Stimulated activated CD4-positive, alpha-beta T cell treated with anti-CD3 and anti-CD28 coated beads, TNF-alpha, amount 100 ng/mL, for 4 hours (primary cell): ENCODE measurements at regions not wholly inside any gene's neighbourhood (a gene's known extent, or its start where the extent isn't known, plus 50 kb on each side); places are given as distances from the start of the nearest gene placed in this dataset.

Source experiments
- DNase-seq, 3 experiments: peaks; one replicate each; pipeline ENCODE4 v3.0.0-alpha.2; 2020; ENCODE audit warnings: low read depth in 3 of 3

DNA sequence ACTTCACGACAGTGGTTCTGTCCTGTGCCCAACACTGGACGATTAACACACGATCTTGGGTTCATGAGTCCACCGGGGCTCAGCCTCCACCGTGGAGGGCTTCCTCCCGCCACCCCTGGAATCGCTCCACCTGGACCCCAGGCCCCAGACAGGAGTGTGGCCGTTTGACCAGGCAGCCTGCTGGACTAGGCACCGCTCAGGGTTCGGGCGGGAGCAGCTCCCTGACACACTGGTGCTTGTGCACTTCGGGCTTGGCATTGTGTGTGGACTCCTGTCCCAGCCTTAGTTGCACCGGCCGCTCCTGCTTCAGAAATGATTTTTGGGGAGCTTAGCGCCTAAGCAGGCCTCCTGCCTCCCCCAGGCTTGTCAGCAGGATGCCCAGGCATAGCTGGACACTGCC lies 617.4 kb upstream of the SALL3 start:
- no peak for DNase-seq

DNA sequence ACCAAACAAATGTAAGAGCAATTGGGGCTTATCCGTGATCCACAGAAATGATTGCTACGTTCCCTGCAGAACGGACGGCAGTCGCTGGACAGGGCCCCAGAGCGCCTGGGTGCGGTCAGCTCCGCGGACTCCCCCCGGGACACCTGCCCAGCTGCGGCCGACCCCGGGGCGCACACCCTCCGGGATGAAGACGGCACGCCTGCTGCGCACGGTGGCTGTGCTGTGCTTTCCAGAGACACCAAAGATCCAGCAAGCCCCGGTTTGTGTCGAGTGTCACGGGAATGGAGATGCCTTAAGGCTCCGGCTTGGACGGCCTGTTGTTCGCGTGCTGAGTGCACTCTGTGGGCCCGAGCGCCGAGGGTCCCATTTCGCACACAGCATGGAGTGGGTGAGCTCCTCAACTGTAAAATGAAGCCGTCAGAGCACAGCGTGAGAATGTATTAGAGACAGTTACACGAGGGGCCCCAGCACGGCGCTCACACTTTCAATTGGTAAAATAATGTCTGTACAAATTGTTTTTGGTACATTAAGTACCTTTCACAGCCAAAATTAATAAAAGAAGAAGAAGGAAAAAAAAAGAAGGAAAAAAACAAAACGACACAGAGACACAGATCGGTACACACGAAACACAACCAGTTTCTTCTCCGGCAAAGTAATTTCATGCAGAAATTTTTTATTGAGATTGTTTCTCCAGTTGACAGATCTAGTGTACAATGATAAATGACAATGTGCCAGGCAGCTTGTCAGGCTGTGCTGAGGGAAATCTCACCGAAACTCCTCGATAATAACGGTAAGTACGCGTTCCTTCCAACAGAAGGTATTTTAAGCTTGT lies 615.8 kb upstream of the SALL3 start:
- DNase-seq, result no peak

DNA sequence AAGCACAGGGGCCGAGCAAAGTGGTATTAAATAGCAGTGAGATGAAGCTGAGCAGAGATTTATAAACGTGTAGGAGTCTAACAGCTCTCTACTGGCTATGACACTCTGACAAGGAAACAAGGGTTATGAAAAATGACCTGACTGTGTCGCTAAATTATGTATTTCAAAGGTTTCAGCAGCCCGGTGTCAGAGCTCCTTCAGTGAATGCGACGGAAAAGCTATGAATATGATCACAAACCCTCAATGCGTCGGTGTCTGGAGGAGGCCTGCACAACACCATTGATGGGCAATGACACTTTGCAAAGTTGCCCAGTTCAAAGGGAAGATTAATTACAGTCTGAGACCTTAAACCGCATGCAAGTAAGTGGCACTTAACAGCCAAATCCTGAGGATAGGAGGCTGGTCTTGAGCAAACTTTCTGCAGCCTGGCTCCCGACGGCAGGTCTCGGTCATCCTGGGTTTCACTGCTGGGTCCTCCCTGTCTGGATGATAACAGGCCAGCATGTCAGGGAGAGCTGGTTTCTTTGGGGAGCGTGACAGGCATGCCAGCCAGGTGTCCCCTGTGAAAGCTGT lies 615.1 kb upstream of the SALL3 start:
- DNase-seq, result no peak

DNA sequence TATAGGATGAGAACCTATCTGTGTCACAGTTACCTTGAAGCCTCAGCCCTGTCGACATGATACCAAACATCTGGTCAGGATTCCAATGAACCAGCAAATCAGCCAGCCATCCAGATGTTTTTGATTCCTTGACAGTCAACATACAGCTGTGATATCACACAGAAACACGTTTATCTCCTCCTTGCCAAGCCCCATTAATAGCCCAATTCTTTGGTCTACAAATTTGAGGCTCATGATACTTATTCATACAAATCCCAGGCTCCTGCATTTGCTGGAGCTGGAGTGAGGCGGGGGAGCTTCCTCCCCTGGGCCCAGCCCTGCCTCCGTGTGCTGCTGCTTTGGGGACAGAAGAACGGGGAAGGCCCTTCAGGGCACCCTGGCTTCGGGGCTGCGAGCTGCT lies 611.6 kb upstream of the SALL3 start:
- DNase-seq, result no peak

DNA sequence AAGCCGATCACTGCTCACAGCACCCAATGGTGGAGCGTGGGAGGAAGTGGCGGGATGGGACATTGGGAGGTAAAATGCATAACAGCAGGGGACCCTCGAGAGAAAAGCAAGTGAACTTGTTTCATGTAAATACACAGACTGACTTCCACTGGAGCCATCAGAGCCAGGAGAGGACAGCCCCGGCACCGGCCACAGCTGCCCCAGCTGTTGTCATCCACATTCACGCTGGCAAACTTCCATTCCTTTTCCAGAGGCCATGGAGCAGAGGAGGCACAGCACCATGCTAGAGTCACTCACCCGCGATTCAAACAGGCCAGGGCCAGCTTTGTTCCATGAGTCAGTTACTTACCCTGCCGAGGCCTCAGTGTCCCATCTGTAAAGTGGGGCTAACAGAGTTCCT lies 610.9 kb upstream of the SALL3 start:
- DNase-seq, result no peak

DNA sequence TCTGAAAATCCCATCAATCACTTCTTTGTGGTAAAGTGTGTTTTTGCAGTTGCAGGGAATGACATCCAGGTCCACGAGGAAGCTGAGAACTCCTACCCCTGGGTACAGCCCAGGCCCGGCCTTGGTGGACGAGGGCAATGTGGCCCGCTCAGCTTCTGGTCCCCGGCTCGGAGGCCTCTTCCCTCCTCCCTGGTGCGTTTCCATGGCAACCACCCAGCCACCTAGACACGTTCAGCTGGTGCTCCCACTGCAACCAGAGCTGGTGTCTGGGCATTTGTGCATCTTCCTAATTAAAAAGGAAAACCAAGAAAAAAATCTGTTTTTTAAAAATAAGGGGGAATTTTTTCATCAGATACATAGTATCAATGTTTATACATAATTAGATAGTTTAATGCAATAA lies 603.6 kb upstream of the SALL3 start:
- DNase-seq, result no peak

DNA sequence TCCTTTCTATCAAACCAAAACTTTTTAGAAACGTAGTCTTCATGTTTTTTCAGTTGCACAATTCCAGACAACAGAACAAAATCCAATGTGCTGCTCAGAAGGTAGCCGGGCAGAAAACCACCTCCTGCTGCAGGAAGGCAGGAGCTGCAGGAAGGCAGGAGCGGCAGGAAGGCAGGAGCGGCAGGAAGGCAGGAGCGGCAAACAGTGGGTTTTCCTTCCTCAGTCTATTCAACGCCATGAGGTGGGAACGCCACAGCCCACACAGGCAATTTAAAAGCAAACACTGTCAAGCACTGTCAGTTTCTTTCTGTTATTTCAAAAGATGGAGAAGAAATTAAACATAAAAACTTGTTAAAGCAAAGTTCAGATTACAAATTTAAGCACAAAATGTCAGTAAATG lies 601.2 kb upstream of the SALL3 start:
- no peak for DNase-seq

DNA sequence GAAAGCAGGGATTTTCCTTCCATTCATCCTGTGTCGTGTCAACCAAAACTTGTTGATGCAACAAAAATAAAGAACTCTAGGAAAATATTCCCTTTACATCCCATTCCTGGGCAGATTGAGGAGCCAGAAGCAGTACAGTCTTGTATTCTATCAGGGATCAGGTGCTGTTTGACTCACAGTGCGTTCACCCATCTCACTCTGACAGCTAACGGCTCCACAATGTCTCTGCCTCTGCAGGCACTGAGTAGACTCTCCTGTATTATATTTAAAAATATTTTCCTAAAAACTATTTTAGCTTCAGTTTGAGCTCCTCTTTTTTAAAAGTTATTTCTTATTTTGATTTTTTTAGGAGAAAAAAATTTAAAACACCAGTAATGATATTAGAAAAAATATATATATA lies 600.6 kb upstream of the SALL3 start:
- no peak for DNase-seq

DNA sequence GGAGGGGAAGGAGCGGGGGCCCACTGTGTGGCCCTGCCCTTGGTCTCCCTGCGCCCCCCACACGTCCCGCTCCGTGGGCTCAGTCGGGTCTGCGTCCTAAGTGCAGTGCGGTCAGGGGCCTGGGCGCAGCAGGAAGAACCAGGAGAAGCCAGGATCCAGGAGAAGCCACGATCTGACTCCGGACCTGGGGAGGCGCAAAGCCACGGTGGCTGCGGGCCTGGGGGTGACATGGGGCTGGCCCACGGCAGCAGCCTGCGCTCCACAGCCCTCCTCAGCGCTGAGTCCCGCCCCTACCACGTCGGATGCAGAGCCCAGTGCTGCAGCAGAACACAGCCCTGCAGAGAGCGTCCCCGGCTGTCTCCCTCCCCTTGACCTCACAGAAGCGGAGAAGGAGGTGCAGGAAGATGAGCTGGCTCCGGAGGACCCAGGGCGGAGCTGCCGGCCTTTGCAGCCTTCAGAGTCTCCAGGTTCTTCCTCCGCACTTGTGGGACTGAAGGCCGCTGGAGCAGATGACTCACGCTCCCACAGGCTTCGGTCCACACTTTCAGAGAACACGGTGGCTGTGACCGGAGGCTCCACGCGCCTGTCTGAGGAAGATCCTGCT lies 589.2 kb upstream of the SALL3 start:
- no peak for DNase-seq

DNA sequence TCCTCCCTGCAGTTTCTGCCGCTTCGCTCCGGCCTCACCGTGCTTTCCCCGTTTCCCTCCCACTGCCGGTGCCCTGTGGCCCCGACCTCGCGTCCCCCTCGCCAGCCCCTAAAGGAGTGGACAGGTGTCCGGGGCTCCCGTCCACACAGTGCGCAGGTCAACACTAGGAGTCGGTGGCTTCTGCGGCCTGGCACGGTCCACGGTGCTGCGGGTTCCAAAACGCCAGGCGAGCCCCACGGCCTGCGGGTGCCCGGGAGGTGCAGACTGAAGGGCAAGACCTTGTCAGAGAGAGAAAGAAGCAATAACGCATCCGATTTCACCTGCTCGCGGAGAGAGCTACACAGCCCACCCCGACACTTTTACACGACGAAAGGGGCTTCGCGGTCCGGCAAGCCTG lies 588.7 kb upstream of the SALL3 start:
- DNase-seq, result no peak

DNA sequence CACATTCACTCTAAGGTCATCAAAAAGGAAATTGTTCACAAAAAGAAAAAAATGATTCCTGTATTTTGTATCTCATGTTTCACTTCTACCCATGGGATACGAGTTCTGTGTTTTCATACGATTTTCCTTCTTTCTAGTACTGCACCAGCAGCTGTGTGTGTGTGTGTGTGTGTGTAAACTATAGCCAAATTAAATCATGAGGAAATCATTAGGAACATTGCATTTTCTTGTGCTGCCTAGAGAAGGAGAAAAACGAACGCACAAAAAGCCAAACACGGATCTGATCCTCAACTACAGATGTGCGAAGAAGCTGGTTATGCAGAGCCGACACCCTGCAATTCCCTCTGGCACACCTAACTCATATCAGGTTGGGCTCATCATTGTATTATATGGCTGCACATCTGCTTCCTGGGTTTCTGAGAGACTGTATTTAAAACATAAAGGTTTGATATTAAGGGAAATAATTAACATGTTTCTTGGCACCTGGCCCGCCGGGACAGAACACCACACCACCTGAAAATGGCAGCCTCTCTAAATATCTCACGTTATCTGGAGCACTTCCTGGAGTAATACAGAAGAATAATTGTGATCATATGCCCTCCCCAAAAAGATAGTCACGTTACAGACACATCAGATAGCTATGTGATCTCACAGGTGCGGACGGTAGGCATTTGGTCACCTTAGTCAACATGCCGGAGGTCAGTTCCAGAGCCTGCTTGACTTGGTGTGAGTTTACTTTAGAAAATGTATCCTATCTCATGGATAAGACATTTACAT lies 586.3 kb upstream of the SALL3 start:
- no peak for DNase-seq

DNA sequence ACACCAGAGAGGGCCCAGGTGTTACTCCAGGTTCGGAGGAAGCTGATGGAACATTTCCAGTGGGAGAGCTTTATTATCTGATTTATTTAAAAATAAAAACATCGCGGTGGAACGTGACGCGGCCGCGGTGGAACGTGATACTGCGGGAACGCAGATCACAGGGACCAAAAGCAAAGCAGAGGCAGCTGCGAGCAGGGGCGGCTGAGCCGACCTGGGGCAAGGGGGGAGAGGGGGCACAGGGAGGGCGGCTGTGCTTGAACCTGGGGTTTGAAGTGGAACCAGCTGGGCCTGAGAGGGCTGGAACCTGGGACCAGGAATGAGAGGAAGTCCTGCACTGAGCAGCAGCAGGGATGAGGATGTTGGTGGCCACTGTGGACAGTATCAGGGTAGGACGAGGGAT lies 583.5 kb upstream of the SALL3 start:
- DNase-seq, result no peak

DNA sequence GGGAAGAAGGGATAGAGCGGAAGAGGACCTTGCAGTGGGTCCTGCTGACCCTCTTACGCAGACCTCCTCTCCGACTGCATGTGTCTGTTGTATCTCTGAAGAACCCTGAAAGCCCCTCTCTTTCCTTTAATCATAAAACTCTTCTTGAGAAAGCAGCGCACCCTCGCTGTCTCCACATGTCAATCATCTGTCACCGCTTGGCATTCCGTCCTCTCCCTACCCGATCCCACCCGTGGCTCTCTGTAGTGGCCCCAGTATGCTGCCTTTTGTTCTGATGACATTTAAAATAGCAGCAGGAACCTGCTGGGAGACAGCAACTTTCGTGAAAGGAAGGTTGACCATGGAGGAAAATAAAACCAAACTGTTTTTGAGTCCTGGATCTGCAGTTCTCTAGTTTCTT lies 582.9 kb upstream of the SALL3 start:
- no peak for DNase-seq

DNA sequence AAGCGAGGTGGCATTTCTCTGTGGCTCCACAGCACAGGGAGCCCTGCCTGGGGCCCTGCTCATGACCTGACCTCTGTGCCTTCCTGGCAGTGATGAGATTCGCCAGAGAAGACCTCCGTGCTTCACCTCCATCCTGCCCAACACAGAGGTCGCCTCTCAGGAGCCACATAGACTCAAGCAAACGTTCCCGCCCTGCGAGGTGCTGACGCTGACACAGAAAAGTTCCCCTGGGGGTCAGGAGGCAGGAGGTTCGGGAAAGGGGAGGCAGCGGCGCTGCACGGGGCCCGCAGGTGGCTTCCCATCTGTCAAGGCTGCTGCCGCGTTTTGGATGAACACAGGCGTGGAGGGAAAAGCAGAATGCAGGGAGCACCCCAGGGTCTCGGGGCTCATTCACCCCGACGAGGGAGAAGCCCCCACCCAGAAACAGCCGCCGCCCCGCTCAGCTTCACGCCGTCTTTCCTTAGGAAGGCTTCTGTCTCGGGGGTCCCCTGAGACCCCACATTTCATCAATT lies 579.6 kb upstream of the SALL3 start:
- DNase-seq, result no peak

DNA sequence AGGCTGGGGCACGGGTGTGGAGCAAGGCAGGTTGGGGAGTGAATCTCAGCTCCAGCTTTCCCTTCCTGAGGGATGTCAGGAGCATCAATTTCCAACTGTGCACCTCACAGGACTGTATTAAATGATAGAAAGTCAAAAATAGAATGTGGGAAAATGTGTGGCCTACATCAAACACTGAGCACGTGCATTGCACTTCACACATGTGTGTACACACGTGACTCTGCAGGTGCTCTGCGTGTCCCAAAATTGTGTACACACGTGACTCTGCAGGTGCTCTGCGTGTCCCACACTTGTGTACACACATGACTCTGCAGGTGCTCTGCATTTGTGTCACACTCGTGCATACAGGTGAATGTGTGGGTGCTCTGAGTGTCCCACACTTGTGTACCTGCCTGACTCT lies 577.2 kb upstream of the SALL3 start:
- no peak for DNase-seq

DNA sequence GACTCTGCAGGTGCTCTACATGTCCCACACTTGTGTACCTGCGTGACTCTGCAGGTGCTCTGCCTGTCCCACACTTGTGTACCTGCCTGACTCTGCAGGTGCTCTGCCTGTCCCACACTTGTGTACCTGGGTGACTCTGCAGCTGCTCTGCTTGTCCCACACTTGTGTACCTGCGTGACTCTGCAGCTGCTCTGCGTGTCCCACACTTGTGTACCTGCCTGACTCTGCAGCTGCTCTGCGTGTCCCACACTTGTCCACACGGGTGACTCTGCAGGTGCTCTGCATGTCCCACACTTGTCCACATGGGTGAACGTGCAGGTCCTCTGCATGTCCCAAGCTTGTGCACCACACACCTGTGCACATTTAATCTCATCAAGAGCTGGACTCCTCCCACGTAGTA lies 576.7 kb upstream of the SALL3 start:
- DNase-seq, result no peak

DNA sequence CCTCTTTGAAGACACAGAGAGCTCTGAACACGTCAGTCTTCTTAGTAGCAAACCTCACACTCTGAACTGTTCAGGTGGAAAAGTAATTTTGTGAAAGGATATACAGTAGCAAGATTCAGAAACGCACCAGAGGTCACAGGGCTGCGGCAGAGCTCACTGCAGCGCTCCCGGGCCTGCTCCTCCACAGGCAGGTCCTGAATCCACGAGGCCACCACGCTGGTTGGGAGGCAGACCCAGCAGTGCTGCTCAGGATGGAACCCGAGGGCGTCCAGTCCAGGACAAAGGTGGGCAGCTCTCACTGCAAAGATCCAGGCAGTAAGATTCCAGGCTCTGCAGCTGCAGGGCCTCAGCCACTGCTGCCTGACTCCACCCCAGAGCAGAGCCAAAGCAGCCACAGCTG lies 576.2 kb upstream of the SALL3 start:
- DNase-seq, result no peak

DNA sequence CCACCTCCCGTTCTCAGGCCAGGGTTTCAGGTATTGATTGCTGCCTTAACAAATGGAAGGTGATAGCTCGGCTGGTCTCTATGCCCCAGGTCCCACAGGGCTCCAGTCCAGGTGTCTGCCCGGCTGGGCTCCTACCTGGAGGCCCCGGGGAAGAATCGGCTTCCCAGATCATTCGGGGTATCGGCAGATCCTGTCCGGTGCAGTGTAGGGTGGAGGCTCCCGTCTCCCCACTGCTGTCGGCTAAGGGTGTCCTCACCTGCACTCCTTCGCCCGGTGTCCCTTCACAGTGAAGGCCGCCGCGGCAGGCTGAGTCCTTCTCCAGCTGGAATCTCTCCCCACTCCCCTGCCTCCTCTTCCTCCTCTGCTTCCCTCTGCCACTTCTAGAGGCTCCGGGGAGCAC lies 573.9 kb upstream of the SALL3 start:
- no peak for DNase-seq

DNA sequence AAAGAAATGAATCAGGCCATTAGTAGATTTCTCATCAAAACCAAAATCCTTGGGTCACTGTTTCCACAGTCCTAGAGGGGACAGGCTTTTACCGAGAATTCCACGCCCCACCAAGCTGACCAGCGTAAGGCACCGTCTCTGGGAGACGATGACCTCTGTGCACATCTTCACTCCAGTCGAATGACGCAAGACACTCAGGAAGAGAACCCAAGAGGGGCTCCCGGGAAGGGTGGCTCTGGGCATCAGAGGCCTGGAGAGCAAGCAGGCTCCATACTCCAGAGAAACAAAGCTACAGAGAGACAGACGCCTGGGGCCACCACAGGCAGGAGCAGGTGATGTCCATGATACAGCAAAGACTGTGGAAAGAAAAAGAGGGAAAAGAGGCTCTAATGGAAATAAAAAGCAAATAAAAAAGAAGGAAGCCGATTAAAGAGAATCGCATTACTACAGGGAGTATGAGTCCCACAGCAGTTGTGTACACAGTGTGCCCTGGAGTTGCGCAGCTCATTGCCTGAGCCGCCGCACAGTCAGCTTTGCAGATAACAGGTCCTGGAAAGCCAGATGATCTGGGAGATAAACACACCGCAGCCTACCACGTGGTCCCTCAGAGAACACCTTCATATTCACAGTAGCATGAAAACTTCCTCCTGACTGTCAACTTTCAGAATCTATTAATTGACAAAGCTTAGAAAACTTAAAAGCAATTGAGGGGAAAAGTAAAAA lies 572.7 kb upstream of the SALL3 start:
- no peak for DNase-seq

DNA sequence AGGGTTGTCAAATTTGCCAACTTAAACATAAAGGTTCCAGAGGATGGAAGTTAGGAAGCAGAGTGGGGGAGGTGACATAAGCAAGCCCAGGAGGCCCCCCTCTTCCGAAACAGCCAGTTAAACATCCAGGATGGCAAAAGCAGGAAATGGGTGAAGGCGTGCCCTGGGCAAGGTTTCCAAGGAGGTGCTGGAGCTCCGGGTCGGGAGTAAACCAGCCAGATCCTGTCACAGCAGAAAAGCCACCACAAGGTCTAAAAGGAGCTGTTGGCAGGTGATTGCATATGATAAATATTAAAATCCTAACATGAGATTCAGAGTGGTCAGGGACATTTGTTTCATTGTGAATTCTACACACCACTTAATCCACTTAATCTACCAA lies 572.2 kb upstream of the SALL3 start:
- no peak for DNase-seq

DNA sequence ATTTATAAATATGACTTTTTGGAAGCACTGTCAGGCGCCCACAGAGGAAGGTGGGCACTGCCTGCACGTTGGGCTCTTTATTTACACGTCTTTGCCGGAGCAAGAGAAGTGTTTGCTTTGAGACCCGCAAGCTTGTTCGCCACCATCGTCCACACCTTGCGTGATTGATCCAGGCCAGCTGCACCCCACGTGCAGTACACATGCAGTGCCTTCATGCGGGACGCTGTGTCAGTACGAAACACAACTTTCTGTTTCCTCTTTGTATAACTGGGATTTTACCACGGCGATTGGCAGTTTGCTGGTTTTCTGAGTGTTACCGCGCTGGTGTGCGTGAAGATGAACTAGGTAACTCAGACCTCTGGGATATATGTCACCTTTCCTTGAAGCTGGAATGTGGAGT lies 571.0 kb upstream of the SALL3 start:
- DNase-seq, result no peak
